HG03457 (cell line): ENCODE measurements at regions not wholly inside any gene's neighbourhood (a gene's known extent, or its start where the extent isn't known, plus 50 kb on each side); places are given as distances from the start of the nearest gene placed in this dataset.
"Not testable (repeated sequence)": the region's sequence is repeated elsewhere in the genome, so short reads cannot be mapped to it uniquely, and the experiment has no call there.

Source experiments
- ATAC-seq: cut with Tn5 transposase; IDR thresholded peaks from one replicate; pipeline ENCODE4 v1.9.1; 2021; ENCODE audit warnings: moderate number of reproducible peaks; ENCODE audit not compliant: unreplicated experiment

- ATAC-seq = no peak
Measured at GRCh38 chr20:47863981-47864380, 78.7 kb upstream of the SULF2 start.

GRCh38 chr20:47863315-47863965, 78.2 kb upstream of the SULF2 start:
- no peak for ATAC-seq

- ATAC-seq = no peak
Measured at GRCh38 chr20:47862574-47863240, 77.4 kb upstream of the SULF2 start.

GRCh38 chr20:47861116-47861515, 75.8 kb upstream of the SULF2 start:
- ATAC-seq = no peak

- ATAC-seq = no peak
Measured at GRCh38 chr20:47860049-47860830, 75.0 kb upstream of the SULF2 start.

GRCh38 chr20:47859278-47859677, 74.0 kb upstream of the SULF2 start:
- ATAC-seq = no peak

GRCh38 chr20:47857569-47858464, 72.5 kb upstream of the SULF2 start:
- no peak for ATAC-seq

- no peak for ATAC-seq
Measured at GRCh38 chr20:47857187-47857568, 71.9 kb upstream of the SULF2 start.

GRCh38 chr20:47855799-47856198, 70.5 kb upstream of the SULF2 start:
- no peak for ATAC-seq

- ATAC-seq = no peak
Measured at GRCh38 chr20:47854687-47855212, 69.5 kb upstream of the SULF2 start.

- ATAC-seq = no peak
Measured at GRCh38 chr20:47851774-47852173, 66.5 kb upstream of the SULF2 start.

GRCh38 chr20:47850146-47850545, 64.9 kb upstream of the SULF2 start:
- no peak for ATAC-seq

GRCh38 chr20:47849596-47849995, 64.3 kb upstream of the SULF2 start:
- ATAC-seq = no peak

- no peak for ATAC-seq
Measured at GRCh38 chr20:47849006-47849405, 63.7 kb upstream of the SULF2 start.

GRCh38 chr20:47848534-47848933, 63.3 kb upstream of the SULF2 start:
- ATAC-seq = not testable (repeated sequence)

GRCh38 chr20:47847884-47848485, 62.7 kb upstream of the SULF2 start:
- ATAC-seq = no peak

- not testable (repeated sequence) for ATAC-seq
Measured at GRCh38 chr20:47847220-47847619, 61.9 kb upstream of the SULF2 start.

- not testable (repeated sequence) for ATAC-seq
Measured at GRCh38 chr20:47846651-47847050, 61.4 kb upstream of the SULF2 start.

GRCh38 chr20:47845382-47845977, 60.2 kb upstream of the SULF2 start:
- ATAC-seq = not testable (repeated sequence)

GRCh38 chr20:47844568-47844906, 59.3 kb upstream of the SULF2 start:
- ATAC-seq = not testable (repeated sequence)
